Caco-2 (cell line): ENCODE measurements at regions not wholly inside any gene's neighbourhood (a gene's known extent, or its start where the extent isn't known, plus 50 kb on each side); places are given as distances from the start of the nearest gene placed in this dataset.

ENCODE experiments used
- BruUV-seq: library from RNA; stranded (reverse); fragments of 400-500 nt; replicated peaks from 2 replicates; lab custom pipeline; 2021; lab: Mats Ljungman, UMichigan
- CTCF ChIA-PET: fragments of 300-600 bp; sonication (Branson Sonifier 250); formaldehyde crosslinking; loops from one replicate; lab custom pipeline; 2022; ENCODE audit warnings: antibody characterized with exemption; lab: Charles Lee
- POLR2A ChIA-PET: fragments of 300-600 bp; sonication (Branson Sonifier 250); formaldehyde crosslinking; loops from one replicate; lab custom pipeline; 2022; ENCODE audit warnings: antibody characterized with exemption; lab: Charles Lee
- DNase-seq, 2 experiments: peaks; one replicate each; pipeline versions ENCODE4 v3.0.0 to v3.0.0-alpha.2; 2020 to 2022
- H3K27me3 ChIP-seq: replicated peaks from 2 replicates; pipeline ENCODE4 v1.6.0; 2011; ENCODE audit warnings: low read length; ENCODE audit not compliant: control insufficient read depth, insufficient read depth
- H3K36me3 ChIP-seq: 2 replicates; pipeline ENCODE4 v1.5.1; 2011; ENCODE audit warnings: low read length; ENCODE audit not compliant: control insufficient read depth, insufficient read depth
- H3K4me1 ChIP-seq: fragments of 250-450 bp; sonication (Bioruptor Pico); 2 replicates; pipeline ENCODE4 v1.5.1; 2020; ENCODE audit warnings: mild to moderate bottlenecking
- H3K4me3 ChIP-seq: 2 replicates; pipeline ENCODE4 v1.5.1; 2011; ENCODE audit warnings: low read depth, mild to moderate bottlenecking, control low read depth, low read length
- H3K9me3 ChIP-seq: fragments of 250-450 bp; sonication (Bioruptor Pico); 2 replicates; pipeline ENCODE4 v1.5.1; 2020; ENCODE audit warnings: mild to moderate bottlenecking, moderate library complexity
- H3K27ac Mint-ChIP-seq: one replicate; pipeline ENCODE4 v1.8.0; 2022; ENCODE audit warnings: mixed read lengths; ENCODE audit not compliant: unreplicated experiment
- H3K27me3 Mint-ChIP-seq: one replicate; pipeline ENCODE4 v1.8.0; 2022; ENCODE audit warnings: mixed read lengths; ENCODE audit not compliant: insufficient read depth, unreplicated experiment
- H3K36me3 Mint-ChIP-seq: one replicate; pipeline ENCODE4 v1.8.0; 2022; ENCODE audit warnings: mild to moderate bottlenecking, mixed read lengths; ENCODE audit not compliant: insufficient read depth, unreplicated experiment
- H3K4me1 Mint-ChIP-seq: one replicate; pipeline ENCODE4 v1.8.0; 2022; ENCODE audit warnings: low read depth, mixed read lengths; ENCODE audit not compliant: unreplicated experiment
- H3K4me3 Mint-ChIP-seq: one replicate; pipeline ENCODE4 v1.8.0; 2022; ENCODE audit warnings: mild to moderate bottlenecking, moderate library complexity, mixed read lengths; ENCODE audit not compliant: unreplicated experiment
- H3K9me3 Mint-ChIP-seq: one replicate; pipeline ENCODE4 v1.8.0; 2022; ENCODE audit warnings: mixed read lengths; ENCODE audit not compliant: unreplicated experiment
- CTCF ChIP-seq, 2 experiments: fragments of 200-600 bp in 1 of 2; IDR thresholded peaks; 1 replicate in 1 of 2; 2 replicates in 1 of 2; pipeline versions ENCODE4 v1.5.1 to v1.8.0; 2011 to 2022; ENCODE audit warnings: antibody characterized with exemption in 1 of 2, control low read depth in 1 of 2, inconsistent platforms in 1 of 2, low read depth in 1 of 2, low read length in 1 of 2, mild to moderate bottlenecking in 1 of 2, moderate library complexity in 1 of 2; ENCODE audit not compliant: insufficient read depth in 1 of 2, severe bottlenecking in 1 of 2, unreplicated experiment in 1 of 2
- intact Hi-C: fragments of 100-400 bp; cut with micrococcal nuclease; formaldehyde crosslinking; loops from one replicate; pipeline ENCODE4 v1.10.0; 2022; ENCODE audit not compliant: unreplicated experiment

GRCh38 chr3:10555263-10555662 lies 49.9 kb upstream of the ATP2B2 start:
- intact Hi-C loops: no loop called here

DNA sequence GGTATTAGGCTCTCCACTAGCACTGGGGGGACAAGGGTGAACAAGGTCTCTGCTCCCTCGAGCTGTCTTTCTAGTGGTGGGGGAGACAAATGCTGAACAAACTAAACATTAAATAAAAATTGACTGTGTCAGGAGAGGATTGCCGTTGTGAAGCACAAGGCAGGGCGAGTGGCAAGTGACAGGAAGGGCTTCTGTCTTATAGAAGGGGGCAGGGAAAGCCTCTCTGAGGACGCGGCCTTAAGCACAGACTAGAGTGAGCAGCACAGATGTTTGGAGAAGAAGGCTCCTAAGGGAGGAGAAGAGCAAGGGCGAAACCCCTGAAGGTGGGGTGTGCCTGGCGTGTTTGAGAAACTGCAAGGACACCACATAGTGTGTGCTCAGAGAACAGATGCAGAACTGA lies 50.9 kb upstream of the ATP2B2 start:
- no peaks in the 10 kb centered on the region for H3K27me3 ChIP-seq
- H3K36me3 Mint-ChIP-seq: no peaks in the 10 kb centered on the region
- H3K9me3 ChIP-seq: no peaks in the 10 kb centered on the region
- DNase-seq: no peak
- ChIA-PET CTCF (no interaction called here), POLR2A (no interaction called here)
- TF ChIP-seq CTCF (IDR thresholded peaks at IDR 0.05; ENCODE audit: insufficient read depth in 1 of 2, low read depth in 1 of 2, low read length in 1 of 2, severe bottlenecking in 1 of 2, unreplicated experiment in 1 of 2): no peak
- intact Hi-C loops: no loop called here
- H3K4me1 ChIP-seq: no peaks in the 10 kb centered on the region
- H3K27me3 Mint-ChIP-seq: peaks cover 32% of the 10 kb centered on the region
- no peak overlapping the region for H3K4me3 ChIP-seq
- H3K27ac Mint-ChIP-seq: no peak overlapping the region
- H3K9me3 Mint-ChIP-seq: no peaks in the 10 kb centered on the region
- BruUV-seq: no TSS peak
- H3K4me3 Mint-ChIP-seq: no peak overlapping the region
- no peaks in the 10 kb centered on the region for H3K36me3 ChIP-seq
- H3K4me1 Mint-ChIP-seq: no peaks in the 10 kb centered on the region

More at GRCh38 chr3:10555263-10555662, 49.9 kb upstream of the ATP2B2 start:
- Mint-ChIP-seq H3K4me3 (no peak overlapping the region), H3K27ac (no peak overlapping the region), H3K4me1 (no peaks in the 10 kb centered on the region), H3K36me3 (no peaks in the 10 kb centered on the region), H3K9me3 (no peaks in the 10 kb centered on the region), H3K27me3 (peaks cover 25% of the 10 kb centered on the region)
- DNase-seq: no peak
- TF ChIP-seq CTCF (IDR thresholded peaks at IDR 0.05; ENCODE audit: insufficient read depth in 1 of 2, low read depth in 1 of 2, low read length in 1 of 2, severe bottlenecking in 1 of 2, unreplicated experiment in 1 of 2): no peak
- Histone ChIP-seq H3K36me3 (no peaks in the 10 kb centered on the region), H3K4me3 (no peak overlapping the region), H3K27me3 (no peaks in the 10 kb centered on the region), H3K9me3 (no peaks in the 10 kb centered on the region), H3K4me1 (no peaks in the 10 kb centered on the region)
- ChIA-PET POLR2A (no interaction called here), CTCF (no interaction called here)
- BruUV-seq: no TSS peak

DNA sequence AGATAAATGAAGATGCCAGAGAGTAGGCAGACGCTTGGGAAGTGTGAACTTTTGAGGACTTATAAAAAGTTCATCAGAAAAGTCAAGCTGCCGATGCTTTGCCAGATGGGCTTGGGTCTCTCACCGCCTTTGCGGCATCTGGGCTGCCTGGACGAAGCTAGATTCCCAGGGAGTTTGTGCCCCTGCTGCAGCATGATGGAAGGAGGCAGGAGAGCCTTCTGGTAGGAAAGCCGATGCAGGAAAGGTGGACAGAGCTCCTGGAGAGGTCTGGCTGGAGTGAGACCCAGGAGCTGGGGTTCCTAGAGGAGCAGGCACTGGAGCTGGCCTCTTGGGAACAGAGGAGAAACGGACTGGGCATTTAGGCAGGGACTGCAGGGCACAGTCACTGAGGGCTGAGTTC lies 51.9 kb upstream of the ATP2B2 start:
- no peak overlapping the region for H3K4me3 ChIP-seq
- H3K27ac Mint-ChIP-seq: no peak overlapping the region
- H3K4me1 ChIP-seq: no peaks in the 10 kb centered on the region
- CTCF ChIA-PET: no interaction called here
- DNase-seq: no peak
- H3K4me3 Mint-ChIP-seq: no peak overlapping the region
- TF ChIP-seq CTCF (IDR thresholded peaks at IDR 0.05; ENCODE audit: insufficient read depth in 1 of 2, low read depth in 1 of 2, low read length in 1 of 2, severe bottlenecking in 1 of 2, unreplicated experiment in 1 of 2): no peak
- intact Hi-C loops: no loop called here
- H3K36me3 Mint-ChIP-seq: no peaks in the 10 kb centered on the region
- no peaks in the 10 kb centered on the region for H3K27me3 ChIP-seq
- no peaks in the 10 kb centered on the region for H3K4me1 Mint-ChIP-seq
- no peaks in the 10 kb centered on the region for H3K9me3 Mint-ChIP-seq
- H3K27me3 Mint-ChIP-seq: peaks cover 35% of the 10 kb centered on the region
- H3K9me3 ChIP-seq: no peaks in the 10 kb centered on the region
- POLR2A ChIA-PET: no interaction called here
- no peaks in the 10 kb centered on the region for H3K36me3 ChIP-seq
- no TSS peak for BruUV-seq
